Activated CD4-positive, alpha-beta T cell treated with anti-CD3 and anti-CD28 coated beads, Interleukin-2, amount 50 U/mL, for 48 hours (primary cell): ENCODE measurements at regions not wholly inside any gene's neighbourhood (a gene's known extent, or its start where the extent isn't known, plus 50 kb on each side); places are given as distances from the start of the nearest gene placed in this dataset.

ENCODE experiments used
- DNase-seq, 2 experiments: peaks; one replicate each; pipeline ENCODE4 v3.0.0-alpha.2; 2020

DNA sequence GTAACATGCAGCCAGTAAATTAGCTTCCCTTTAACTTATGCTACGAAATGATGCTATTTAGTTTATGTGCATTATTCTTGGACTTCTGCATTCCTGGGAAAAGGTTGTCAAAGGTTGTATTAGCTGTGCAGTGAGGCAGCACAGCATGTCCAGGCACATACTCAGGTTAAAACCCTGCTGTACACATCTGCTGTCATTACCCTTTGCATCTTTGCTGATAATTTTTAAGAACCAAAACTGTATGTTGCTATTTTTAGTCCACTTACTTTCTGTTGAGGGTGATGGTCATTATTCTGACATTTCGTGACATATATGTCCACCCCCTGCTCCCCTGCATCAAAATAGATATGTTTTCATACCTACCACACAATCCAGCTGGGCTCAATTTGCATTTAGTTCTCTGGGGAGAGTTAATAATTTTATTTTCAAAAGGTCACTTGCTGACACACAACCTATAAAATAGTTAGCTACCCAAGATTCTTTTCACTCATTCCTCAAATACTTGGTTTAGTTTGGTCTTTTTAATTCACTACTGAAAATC, 142.5 kb upstream of the SPACA1 start:
- DNase-seq: no peak

DNA sequence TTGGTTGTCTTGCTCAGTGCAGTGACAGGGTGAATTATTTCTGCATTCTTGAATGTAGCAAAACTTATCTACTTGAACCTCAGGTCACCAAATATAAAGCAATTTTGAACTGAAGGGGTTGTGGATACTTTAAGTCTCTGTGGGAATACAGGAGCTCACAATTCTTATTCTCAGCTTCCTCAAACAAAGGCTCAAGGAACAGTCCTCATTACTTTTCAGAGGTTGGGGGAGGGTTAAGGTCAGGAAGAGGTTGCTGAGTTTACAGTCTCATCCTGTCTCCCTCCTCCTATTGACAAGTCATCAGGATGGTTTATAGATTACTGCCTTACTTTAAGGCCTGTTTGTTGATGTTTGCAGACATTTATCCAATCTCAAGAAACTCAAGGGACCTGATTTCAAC, 143.6 kb upstream of the SPACA1 start:
- DNase-seq: no peak

DNA sequence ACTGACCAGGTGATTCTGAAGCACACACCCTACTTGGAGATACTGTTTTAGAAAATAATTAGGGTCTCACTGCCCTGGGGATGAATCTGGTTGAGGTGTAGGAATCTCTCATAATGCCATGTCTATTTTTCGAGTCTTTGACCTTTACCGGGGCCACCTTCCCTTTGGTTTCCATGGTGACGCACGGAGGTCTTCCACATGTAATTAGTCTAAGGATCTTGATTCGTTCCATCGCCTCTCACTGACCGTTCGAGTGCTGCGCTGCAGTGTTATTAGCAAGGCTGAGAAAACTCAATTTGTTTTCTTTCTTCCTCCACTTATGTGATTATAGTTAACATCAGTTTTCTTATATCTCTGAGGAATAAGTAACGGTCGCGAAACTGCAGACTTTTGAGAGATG, 144.3 kb upstream of the SPACA1 start:
- no peak for DNase-seq

DNA sequence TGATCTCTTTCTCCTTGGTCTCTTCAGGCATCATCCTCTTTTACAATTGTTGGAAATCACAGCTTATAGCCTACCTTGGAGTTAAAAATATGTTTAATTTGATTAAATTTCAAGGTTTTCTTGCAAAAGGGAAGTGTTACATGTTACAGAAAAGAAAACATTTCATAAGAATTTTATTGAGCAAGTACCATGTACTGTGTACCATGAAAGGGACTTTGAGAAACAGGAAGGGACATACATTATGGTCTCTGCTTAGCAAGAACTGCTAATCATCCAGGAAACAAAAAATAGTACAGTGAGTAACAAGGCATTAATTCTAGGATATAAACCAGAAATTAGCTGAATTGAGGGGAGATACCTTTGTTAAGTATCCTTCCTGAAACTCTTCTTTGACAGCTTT, 145.3 kb upstream of the SPACA1 start:
- no peak for DNase-seq

DNA sequence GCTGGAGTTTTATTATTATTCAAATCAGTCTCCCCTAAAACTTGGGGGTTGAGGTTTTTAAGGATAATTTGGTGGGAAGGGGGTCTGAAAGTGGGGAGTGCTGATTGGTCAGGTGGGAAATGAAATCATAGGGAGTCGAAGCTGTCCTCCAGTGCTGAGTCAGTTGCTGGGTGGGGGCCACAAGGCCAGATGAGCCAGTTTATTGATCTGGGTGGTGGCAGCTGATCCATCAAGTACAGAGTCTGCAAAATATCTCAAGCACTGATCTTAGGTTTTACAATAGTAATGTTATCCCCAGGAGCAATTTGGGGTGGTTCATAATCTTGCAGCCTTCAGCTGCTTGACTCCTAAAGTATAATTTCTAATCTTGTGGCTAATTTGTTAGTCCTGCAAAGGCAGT, 146.0 kb upstream of the SPACA1 start:
- DNase-seq: no peak

DNA sequence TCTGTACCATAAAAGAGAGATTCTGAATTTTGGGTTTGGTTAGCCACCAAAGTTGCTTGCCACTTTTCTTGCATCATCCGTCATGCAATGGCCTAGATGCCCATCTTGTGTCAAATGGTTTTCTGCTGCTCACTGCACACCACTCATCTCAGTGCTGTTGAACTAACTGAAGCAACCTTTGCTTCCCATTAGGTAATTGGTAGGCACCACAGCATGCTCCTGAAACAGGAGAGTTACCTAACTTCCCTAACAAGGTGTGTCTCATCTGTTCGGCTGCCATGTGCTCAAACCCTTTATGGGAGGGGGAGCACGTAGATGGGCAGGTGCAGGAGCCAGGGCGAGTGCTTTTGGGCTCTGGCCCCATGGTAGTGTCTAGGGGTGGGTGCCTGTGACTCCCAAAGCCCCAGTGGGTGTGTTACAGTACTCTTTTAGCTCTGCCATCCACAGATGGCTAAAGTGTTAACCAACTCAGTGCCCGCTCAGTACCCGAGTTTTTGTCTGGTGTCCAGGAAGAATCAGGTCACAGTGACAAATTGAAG, 147.4 kb upstream of the SPACA1 start:
- DNase-seq: no peak

DNA sequence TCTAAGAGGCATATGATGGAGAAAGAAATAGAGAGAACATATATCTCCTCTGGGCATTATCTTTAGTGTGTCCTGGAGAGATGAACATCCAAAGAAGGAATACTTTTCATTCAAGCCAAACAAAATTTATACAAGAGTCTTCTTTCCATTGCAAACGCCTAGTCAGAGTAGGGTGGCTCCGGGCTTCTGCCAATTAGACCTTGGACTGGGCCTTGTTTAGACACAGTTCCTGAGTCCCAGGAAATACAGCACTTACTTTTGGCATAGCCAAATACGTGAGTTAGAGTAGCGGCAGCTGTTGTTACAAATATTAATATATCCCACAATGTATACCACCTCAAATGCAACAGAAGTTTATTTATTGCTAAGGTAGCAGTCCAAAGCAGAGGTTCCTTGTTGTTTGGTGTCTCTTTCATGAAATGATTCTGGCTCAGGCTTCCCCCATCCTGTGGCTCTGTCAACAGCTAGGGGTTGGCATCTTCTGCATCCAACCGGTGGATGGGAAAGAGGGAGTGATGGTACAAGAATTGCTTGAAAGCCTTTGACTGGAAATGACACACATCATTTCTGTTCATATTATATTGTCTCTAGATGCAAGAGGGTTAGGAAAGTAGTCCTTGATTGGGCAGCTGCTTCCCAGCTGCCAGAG, 148.0 kb upstream of the SPACA1 start:
- no peak for DNase-seq

DNA sequence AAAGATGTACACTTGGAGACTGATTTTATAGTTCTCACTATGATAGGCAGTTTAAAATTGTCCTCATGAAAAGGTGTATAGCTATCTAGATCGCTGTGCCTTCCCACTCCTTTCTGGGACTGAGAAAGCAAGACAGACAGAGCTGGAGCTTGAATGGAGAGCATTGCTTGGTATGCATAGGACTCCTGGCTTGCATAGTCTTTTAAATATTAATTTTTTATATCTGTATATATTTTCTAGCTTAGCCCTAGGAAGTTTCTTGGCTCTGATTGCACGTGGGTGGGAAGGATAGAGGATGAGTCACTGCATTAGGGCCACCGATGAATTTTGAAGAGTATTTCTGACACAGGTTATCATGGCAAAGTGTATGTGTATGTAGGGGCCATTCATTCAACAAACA, 150.0 kb upstream of the SPACA1 start:
- no peak for DNase-seq

DNA sequence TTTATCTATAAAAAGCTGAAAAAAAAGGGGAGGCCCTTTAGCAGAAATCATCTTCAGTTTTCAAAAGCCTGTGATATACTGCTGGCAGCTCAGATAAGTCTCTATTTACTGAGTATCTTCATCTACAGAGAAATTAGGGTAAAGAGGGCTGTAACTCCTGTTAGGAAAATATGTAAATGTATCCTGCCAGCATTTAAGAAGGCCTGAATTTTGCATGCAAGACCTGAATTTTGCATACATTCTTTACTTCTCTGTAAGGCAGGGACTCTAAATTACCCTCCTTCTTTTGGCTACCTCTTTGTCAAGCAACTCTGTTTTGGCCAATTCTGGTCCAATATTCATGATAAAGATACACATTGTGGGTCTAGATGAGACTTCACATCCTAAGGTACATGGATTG, 150.6 kb upstream of the SPACA1 start:
- no peak for DNase-seq

DNA sequence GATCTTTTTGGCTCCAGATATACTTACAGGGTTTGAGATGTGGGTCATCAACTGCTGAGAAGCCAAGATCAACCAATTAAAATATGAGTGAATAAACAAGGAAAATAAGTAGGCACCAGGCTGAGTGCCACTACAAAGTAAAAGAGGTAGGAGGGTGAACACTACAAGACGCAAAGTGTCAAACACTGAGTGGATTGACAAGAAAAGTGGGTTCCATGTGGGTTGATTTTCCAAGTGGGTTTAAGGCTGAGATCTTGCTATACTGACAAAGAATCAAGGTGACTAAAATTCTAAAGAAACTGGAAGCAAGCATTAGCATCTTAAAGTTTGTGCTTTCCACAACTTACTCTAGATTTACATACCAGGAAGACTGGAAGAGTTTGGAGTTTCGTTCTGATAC, 160.4 kb upstream of the SPACA1 start:
- no peak for DNase-seq

DNA sequence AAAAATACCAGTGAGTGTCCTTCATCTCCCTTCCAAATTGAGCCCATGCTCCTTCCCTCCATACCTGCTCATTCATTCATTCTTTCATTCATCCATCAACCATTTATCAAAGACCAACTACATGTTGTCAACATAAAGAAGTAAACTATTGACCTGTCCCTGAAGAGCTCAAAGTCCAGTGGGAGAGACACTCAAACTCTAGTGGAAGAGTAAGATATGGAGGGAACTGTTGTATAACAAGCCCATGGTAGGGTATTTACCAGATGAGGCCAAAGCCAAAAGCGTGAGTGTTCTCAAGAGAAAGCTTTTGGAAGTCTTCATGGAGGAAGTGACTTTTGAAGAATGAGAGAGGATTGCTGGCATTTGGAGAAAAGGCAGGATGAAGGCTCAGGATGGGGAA, 163.4 kb upstream of the SPACA1 start:
- DNase-seq: no peak

DNA sequence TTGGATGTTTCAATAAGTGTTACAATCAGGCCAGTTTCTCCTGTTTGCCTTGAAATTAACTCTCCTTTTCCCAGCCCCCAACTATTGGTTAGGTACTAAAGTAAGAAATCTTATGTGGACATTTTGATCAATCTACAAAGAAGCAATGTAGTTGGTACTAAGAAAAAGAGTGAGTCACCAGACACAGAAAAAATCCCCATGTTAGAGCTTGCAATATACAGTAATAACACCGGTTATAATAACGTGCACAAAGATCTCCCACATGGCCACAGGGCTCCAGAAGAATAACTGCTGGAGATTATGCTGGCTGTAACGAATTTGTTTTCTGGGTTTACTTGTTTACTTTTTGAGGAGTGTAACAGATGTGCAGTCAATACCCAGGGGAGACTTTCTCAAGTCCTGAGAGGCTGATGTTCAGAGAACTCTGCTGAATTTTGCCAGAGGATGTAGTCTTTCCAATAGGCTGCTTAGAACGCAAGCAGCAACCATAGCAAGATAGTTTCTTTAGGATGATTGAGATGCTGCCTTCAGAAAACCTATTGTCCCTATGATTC, 166.2 kb upstream of the SPACA1 start:
- no peak for DNase-seq

DNA sequence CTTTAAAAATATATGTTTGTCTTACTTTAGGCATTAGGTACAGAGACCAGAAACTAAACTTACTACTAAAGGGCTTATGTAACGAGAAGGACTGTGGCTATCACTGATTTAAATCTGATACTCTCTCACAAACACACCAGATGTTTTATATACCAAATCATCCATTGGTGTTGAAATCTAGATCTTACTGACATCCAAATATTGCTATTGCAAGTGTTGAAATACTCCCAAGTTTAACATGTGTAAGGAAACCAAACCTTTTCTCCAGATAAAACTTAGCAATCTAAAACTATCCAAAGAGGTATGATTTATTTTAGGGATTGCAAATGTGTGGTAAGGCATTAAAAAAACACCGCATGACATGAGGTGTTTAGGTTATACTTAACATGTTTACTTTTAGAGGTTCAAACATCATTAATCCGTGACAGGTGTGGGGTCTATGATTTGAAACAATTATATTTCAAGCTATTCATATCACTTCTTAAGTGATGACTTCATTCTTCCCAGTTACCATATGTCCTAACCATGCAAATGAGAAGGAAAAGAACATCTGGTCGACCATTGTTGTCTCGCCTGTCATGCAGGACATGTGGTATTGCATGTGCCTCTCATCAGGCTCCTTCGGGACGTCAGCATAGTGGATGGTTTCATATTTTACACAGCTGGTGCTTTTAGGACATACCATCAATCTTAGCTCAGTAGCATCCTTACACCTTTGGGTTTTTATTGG, 168.3 kb upstream of the SPACA1 start:
- no peak for DNase-seq

DNA sequence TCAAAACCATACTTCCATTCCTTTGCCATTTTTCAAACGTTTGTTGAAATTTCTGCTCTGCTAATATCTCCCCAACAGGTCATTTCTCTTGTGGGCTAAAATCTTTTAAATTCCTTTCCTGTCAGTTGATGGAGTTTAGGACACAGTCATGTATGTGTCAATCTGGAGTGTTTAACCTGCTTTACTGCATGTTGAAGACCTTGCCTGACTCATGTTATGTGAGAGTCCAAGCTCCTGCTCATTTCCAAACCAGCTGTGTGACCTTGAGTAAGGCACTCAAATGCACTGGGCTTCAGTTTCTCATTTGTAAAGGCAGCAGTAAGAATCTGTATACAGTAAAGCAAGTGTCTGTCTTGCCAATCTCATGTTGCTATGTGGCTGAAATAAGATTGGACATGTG, 171.9 kb upstream of the SPACA1 start:
- no peak for DNase-seq

DNA sequence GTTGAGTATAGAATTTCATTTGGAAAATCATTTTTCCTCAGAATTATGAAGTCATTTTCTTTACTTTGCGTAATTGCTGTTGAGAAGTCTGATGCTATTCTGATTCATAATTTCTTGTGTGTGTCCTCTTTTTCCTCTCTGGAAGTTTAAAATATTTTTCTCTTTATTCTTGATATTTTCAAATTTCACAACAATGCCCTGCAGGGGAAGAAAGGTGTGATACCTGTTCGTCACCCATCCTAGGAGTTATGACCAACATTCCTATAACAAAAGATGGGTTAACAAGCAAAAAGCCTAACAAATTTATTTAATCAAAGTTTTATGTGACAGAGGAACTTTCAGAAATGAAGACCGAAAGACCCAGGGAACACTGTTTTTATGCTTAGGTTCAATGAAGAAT, 171.5 kb upstream of the AKIRIN2 start:
- no peak for DNase-seq

DNA sequence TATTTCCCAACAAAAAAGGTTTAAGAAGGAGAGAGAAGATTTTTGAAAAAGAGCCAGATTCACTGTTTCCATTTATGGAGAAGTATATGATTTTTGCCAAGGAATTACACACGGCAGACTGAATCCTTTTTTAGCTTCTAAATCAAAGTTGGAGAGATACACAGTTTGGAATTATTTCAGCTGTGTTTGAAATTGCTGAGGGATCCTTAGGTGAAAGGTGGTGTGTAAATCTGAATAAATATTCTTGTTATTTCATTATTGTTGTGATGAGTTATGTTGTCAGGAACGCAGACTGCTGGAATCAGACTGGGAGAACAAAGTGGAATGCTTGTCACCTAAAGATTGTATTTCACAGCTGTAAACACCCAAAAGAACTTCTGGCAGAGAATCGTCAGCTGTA, 168.5 kb upstream of the AKIRIN2 start:
- DNase-seq: no peak

DNA sequence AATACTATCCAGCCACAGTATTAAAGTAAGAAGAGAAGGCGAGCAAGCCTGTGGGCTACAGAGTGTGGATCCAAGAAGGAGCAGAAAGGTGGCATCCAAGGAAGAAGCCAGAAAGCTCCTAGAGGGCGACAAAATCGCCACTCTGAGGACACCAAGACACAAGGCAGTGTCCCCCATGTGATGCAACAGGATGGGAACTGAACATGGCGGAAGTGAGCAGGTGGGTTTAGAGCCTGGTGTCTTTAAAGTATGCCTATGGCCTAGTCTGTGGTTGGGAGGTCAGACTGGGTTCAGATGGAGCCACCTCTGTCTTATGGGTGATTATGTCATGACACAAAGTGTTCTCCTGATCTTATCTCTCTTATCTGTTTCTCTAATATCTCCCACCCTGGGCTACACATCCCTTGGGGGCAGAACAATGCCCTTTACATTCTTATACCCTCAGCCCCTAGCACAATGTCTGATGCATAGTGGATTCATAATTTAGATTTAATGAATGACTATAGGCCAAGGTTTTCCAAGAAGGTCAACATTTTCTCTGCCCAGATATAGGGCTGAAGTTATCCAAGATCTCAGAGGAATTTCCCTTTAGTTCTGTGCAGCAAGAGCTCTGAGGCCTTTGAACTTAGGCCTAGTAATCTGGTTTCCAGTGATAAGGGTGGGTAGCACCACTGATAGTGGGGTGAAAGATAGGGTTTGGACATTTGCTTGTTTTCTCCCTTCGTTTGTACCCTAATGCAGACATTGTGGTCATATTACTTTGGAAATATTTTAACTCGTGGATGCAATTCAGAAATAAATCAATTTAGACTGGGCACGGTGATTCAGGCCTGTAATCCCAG, 167.3 kb upstream of the AKIRIN2 start:
- no peak for DNase-seq

DNA sequence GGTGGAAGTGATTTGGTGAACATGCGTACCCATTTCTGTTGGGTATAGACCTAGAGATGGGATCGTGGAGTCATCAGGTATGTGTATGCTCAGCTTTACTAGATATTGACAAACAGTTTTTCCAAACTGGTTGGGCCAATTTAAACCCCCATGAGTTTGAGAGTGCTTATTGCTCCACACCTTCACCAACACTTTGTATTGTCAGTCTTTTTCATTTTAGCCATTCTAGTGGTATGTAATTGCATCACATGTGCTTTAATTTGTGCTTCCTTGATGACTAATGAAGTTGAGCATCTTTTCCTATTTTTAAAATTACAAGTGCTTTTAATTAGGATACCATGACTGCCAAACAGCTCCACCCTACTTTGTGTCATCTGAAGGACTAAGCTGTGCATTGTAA, 158.9 kb upstream of the AKIRIN2 start:
- no peak for DNase-seq

DNA sequence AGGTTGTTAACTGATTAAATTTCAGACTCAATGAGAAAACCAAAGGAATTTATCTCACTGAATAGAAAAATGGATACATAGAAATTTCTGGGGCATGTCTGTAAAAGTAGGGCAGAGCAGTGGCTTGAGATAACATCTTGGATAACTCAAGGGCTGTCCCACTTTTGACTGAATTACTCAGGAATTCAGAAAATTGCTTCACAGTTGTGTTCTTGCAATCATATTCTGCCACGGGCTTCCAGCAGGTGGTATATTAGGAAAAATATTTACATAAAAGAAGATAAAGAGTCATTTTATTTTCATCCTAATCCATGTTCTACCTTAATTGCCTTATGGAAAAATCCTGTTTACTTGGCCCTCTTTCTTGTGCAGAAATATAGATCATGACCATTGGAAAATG, 156.4 kb upstream of the AKIRIN2 start:
- DNase-seq: no peak

DNA sequence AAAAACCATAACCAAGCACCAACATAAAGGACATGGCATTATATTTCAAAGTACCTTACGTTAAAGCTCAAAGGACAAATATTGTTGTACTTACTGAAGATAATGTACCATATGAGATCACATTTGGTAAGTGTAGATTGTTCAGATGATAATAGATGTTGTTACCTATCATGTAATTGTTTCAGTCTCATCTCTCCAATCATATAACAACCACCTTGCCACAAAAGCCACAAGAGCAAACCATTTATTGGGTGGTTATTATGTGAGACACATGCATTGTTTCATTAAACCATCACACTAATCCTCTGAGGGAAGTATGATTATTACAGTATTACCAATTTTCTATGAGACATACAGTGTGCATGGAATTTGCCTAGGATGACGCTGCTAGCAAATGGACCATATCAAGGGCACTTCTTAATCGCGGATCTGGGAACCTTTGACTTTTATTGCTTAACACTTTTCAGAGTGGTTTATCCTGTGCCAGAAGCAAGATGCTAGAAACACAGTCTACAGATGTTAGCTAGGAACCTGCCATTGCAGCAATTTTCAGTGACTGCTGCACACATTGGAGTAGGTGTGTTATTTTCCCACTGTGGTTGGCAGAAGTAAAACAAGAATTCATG, 149.8 kb upstream of the AKIRIN2 start:
- no peak for DNase-seq

DNA sequence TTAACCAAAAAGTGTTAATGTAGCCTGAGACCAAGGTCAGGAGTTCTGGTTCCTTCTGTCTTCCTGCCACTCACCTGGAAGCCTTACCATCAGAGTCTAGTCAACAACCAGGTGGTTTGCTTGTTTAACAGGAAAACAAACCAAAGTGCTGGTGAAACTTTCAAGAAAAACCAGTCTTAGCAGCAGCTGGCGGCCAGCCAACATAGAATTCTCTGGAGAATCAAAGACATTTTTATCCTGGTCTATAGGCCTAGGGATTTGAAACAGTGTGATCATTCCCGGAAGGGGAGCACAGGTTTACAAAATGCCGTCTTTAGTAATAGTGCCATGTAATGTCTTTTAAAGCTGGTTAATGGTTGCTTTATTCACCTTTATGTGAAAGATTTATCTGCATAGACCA, 146.6 kb upstream of the AKIRIN2 start:
- no peak for DNase-seq

DNA sequence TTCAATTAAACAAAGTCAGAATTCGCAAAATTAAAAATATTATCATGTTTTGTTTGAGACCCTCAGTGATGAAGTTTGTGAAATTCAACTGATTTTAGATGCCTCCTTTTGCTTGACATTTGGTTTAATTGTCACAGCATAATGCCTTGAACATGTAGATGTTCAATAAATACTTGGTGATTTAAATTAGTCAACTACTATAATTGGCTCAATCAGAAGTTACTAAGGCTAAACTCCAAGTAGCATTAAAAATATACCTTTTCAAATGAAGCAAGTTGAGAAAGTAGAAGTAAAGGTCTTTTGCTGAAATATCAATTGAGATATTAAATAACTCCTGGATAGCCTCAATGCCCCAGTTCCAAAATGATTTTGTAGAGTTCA, 145.8 kb upstream of the AKIRIN2 start:
- DNase-seq: no peak
